NCI-H82 treated with DMSO at 0.1 percent for 48 hours (cell line): ENCODE measurements at regions not wholly inside any gene's neighbourhood (a gene's known extent, or its start where the extent isn't known, plus 50 kb on each side); places are given as distances from the start of the nearest gene placed in this dataset.
"Not testable (repeated sequence)": the region's sequence is repeated elsewhere in the genome, so short reads cannot be mapped to it uniquely, and the experiment has no call there.

Experiments
- DNase-seq: peaks from one replicate; lab custom pipeline; 2025; ENCODE audit not compliant: unreplicated experiment; lab: John Stamatoyannopoulos, UW

- DNase-seq, result no peak
Measured at GRCh38 chr12:113727651-113728061, 238.5 kb downstream of the RBM19 start.

GRCh38 chr12:113726254-113726819, 239.8 kb downstream of the RBM19 start:
- no peak for DNase-seq

- DNase-seq, result no peak
Measured at GRCh38 chr12:113725557-113725876, 240.6 kb downstream of the RBM19 start.

DNA sequence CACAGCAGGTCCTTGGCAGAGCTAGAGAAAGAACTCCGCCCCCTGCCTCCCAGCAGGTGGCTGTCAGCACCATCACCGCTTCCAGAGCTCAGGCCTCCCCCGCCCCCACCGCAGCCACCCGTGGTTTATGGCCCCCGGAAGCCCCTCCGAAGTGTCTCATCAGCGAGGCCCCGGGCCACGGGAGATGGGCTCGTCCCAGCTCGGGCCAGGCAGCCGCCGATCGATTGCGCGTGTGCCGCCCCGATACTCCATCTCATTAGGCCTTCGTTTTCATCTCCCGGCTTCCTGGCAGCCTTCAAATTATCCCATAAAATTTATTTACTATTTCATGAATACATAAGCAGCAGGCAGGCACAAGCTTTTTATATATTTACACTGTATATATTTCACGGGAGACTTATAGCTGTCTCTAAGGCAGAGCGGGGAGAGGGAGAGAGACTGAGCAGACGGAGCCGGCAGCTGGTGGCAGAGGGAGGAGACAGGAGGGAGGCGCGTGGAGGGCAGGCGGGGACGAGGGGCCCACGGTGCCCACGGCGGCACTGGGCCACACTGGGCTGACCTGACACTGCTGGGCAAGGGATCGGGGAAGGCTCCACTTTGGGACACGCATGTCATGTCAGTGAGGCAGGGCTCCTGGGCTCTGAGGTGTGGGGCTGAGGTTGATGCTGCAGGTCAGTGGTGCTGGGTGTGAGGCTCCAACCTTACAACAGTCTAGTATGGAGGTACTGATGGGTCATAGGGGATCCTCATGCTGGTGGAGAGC, 241.2 kb downstream of the RBM19 start:
- DNase-seq, result no peak

- no peak for DNase-seq
Measured at GRCh38 chr12:113723631-113724030, 242.5 kb downstream of the RBM19 start.

- DNase-seq, result no peak
Measured at GRCh38 chr12:113722747-113723146, 243.4 kb downstream of the RBM19 start.

DNA sequence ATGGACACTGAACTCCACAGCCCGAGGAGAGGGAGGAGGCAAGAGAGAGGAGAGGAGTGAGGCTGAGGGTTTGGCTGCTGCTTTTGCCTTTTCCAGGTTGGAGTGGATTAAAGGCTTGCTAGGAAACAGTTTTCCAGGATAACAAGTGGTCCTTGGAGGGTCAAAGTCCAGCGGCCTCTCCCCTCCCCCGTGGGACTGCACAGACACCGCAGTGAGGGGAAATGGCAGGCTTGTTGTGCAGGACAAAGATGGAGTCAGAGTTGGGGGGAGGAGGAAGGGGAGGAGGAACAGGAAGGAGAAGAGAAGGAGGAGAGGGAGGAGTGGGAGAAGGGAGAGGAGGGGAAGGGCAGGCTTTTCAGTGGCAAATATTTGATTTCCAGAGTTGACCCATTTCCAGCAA, 245.5 kb downstream of the RBM19 start:
- DNase-seq, result no peak

DNA sequence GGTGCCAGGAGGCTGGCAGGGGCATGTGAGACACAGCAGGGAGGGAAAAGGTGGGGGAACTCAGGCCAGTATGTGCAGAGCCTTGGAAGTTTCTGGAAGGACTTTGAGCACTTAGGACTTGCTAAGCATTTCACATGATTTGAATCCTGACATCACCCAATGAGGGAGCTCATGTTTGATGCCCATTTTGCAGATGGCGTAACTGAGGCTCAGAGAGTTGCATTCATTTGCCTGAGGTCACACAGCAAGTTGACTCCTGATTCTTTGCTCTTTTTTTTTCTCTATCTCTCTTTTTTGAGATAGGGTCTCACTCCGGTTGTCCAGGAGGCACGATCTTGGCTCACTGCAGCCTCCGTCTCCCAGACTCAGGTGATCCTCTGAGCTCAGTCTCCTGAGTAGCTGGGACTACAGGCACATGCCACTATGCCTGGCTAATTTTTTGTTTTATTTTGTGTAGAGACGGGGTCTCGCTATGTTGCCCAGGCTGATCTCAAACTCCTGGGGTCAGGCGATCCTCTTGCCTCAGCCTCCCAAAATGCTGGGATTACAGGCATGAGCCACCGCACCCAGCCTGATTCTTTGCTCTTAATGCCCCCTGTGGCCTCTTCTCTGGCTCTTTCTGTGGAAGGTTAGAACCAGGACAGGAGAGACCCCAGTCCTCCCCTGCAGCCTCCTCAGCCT, 246.1 kb downstream of the RBM19 start:
- no peak for DNase-seq

GRCh38 chr12:113713156-113713555, 241.5 kb upstream of the LHX5 start:
- DNase-seq, result no peak

GRCh38 chr12:113712481-113712880, 240.8 kb upstream of the LHX5 start:
- no peak for DNase-seq

- no peak for DNase-seq
Measured at GRCh38 chr12:113710216-113710615, 238.5 kb upstream of the LHX5 start.

DNA sequence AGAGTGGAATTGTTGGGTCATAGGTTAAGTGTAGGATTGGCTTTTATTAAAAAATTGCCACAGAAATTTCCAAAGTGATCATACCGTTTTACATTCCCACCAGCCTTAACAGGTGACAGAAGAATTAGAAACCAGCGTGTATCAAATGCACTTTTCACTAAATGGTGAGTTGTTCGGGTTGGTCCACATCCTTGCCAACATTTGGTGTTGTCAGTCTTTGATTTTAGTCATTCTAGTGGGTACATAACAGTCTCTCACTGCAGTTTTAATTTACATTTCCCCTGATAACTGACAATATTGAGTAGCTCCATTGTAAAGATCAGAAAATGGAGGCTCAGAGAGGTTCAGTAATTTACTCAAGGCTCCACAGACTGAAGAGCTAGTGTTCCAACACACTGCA, 237.8 kb upstream of the LHX5 start:
- DNase-seq, result no peak

DNA sequence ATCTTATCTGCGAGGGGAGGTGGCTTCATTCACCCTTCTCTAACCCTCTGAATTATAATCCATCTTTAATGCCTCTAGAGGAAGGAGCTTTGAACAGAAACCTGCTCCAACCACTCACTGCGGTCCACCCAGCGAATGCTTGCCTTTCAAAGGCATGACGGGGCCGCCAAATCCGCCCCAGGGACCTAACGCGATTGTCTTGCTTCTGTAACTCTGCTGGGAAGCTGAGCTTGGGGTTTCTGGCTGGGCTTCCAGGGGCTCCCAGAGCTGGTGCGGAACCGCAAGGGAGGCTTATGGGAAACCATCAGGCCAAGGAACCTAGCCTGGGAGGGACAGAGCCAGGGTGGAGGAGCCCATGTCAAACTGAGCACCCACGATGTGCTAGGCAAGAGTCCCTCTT, 231.2 kb upstream of the LHX5 start:
- DNase-seq, result no peak

DNA sequence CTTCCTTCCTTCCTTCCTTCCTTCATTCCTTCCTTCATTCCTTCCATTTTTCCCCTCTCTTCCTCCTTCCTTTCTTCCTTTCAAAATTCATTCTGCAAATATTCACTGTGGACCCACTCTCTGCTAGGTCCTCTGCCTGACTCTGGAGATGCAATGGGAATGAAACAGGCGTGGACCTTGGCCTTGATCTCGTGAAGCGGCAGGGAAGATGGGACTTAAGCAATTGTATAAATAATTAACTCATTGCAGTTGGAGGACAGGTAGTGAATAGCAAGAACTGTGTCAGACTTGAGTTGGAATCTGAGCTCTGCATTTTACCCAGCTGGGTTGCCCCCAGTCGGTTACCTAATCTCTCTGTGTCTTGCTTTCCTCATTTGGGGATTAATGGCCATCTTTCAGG, 230.6 kb upstream of the LHX5 start:
- DNase-seq, result no peak

DNA sequence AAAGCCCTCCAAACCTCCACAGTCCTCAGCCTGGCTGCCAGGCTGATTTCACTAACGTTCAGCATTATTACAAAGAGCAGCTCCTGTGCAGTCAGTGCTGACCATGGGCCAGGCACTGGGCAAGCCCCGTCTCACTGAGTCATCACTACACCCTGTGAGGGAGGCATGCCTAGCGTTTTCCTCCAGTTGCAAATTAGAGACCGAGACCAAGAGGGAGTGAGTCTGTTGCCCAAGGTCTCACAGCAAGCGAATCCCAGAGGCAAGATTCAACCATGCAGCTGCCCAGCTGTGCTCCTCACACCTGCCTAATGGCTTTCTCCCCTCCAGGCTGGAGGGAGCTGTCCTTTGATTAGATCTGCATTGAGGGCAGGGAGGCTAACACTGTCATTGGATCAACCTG, 229.3 kb upstream of the LHX5 start:
- DNase-seq, result no peak

- not testable (repeated sequence) for DNase-seq
Measured at GRCh38 chr12:113699984-113700383, 228.3 kb upstream of the LHX5 start.

DNA sequence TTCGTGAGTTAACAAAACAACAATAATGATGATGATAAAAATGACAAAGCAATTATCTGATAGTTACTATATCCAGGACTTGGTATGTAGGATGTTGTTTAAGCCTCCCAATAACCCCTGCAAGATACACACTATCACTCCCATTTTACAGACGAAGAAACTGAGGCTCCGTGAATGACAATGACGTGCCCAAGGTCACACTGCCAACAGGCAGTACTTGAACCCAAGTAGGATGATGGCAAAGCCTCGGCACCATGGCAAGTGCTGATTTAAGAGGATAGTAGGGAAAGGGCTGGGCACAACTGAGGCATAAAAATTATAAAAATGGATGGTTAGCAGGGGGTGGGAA, 226.8 kb upstream of the LHX5 start:
- no peak for DNase-seq

- peak; percentile 95 for DNase-seq
Measured at GRCh38 chr12:113697651-113698509, 226.2 kb upstream of the LHX5 start.

DNA sequence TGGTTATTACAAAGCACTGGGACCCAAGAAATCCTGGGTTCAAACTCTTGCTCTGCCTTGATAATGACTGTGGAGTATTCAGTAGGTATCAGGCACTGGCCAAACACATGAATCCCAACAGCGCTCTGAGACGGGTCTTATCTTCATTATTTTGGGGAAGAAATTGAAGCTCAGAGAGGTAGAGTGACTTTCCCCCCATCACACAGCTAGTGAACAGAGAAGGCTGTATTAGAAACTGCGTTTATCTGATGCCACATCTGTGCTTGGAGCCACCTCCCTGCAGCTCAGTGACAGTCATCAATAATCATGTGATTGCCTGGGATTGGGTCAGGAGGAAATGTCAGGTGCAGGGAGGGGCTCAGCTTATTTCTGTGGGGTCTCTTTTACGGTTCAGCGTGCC, 225.4 kb upstream of the LHX5 start:
- no peak for DNase-seq

- DNase-seq, result no peak
Measured at GRCh38 chr12:113693693-113694092, 222.0 kb upstream of the LHX5 start.

DNA sequence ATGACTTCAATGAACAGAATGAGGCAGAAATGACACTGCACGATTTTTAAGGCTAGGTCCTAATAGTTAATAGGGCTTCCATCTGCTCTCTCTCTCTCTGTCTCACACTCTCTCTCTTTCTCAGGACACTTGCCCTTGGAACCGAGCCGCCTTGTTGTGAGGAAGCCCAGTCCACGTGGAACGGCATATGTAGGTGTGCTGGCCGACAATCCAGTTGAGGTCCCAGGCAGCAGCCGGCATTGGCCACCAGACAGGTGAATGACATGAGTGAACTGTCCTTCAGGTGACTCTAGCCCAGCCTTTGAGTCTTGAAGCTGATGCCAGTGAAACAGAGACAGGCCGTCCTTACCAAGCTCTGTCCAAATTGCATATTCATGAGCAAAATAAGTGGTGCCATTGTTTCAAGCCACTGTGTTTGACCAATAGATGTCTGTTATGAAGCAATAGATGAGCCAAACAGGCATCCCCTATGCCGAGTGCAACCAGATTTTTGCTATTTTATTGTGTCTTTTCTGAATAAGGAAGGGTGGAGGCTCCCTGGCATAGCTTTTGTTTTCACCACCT, 217.5 kb upstream of the LHX5 start:
- no peak for DNase-seq
